GM11168 (cell line): ENCODE measurements at regions not wholly inside any gene's neighbourhood (a gene's known extent, or its start where the extent isn't known, plus 50 kb on each side); places are given as distances from the start of the nearest gene placed in this dataset.

ENCODE experiments used
- in situ Hi-C: fragments of 300-500 bp; cut with MboI; formaldehyde crosslinking; loops from one replicate; pipeline ENCODE4 v1.12.0; 2022; ENCODE audit warnings: low sequenced_read_pairs; ENCODE audit not compliant: unreplicated experiment

- in situ Hi-C loops: no loop called here
Observed at GRCh38 chr6:26246553-26246952, 118.4 kb upstream of the BTN3A2 start.

DNA sequence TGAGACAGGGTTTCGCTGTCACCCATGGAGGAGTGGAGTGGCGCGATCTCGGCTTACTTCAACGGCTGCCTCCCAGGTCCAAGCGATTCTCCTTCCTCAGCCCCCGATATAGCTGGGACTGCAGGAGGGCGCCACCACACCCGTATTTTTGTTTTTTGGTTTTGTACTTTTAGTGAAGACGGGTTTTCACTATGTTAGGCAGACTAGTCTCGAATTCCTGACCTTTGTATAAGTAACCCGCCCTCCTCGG, 115.4 kb upstream of the BTN3A2 start:
- in situ Hi-C loops: no loop called here

DNA sequence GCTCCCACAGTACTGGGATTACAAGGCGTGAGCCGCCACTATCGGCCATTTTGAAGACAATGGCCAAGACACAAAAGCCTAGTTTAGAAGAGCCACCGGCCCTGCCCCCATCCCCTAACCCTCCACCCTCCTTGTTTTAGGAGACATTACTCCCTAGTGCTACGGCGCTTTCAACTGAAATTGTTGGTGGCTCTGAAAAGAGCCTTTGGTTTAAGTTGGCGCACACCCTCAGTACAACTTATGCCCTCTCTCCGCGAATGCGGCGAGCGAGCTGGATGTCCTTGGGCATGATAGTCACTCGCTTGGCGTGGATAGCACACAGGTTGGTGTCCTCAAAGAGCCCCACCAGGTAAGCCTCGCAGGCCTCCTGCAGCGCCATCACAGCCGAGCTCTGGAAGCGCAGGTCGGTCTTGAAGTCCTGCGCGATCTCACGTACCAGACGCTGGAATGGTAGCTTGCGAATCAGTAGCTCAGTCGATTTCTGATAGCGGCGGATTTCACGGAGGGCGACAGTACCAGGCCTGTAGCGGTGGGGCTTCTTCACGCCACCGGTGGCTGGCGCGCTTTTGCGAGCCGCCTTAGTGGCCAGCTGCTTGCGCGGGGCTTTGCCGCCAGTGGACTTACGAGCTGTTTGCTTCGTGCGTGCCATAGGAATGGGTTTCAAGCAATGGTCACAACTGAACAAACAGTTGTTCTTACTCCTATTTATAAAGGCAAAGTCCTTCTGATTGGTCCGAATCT, 114.9 kb upstream of the BTN3A2 start:
- in situ Hi-C loops: no loop called here

DNA sequence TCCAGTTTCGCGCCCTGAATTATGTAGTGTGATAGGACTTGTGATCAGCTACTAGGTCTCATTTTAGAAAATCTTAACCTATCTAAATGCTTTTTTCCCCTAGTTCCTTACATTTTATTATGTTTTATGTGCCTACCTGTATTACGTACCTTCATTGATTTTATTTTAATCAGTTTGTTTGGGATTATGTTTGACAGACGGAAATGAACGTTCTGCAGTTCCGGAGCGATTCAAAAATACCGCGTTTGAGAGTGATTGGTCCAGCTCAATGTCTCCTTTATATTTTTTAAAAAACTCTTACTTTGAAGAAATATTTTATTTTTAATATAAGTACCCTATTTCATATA, 114.3 kb upstream of the BTN3A2 start:
- in situ Hi-C loops: no loop called here

DNA sequence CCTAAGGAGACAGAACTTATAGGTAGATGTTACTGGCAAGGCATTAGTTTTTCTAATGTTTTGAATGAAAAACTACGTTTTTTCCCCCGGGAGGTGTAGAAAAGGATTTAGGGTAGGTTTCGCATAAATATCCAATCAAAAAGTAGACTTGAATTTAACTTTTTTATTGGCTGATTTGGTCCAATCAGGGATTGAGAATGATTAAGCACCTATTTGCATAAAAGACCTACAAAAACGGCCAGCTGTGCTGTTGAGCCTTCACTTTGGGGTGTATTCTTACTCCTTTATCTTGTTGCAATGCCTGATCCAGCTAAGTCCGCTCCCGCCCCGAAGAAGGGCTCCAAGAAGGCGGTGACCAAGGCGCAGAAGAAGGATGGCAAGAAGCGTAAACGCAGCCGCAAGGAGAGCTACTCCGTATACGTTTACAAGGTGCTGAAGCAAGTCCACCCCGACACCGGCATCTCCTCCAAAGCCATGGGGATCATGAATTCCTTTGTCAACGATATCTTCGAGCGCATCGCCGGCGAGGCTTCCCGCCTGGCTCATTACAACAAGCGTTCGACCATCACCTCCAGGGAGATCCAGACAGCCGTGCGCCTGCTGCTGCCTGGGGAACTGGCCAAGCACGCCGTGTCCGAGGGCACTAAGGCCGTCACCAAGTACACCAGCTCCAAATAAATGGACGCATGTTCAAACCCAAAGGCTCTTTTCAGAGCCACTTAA, 113.5 kb upstream of the BTN3A2 start:
- in situ Hi-C loops: no loop called here

- in situ Hi-C loops: no loop called here
Observed at GRCh38 chr6:26252077-26252472, 112.9 kb upstream of the BTN3A2 start.

DNA sequence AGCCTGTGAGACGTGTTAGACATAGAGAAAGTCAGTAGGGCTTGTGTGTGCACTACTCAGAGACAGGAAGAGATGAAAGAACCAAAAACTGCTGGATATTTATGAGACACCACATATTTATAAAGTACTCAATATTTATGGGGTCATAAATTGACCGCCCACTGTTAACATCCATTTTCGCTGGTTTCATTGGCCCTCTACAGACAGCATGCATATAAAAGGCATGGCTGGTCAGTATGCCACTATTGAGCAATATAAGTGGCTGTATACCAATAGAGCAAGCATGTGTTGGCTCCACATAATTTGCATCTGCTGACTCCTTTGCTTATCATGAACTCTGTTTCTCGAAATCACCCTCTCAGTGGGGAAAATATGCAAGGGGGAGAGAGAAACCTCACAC, 110.3 kb upstream of the BTN3A2 start:
- in situ Hi-C loops: no loop called here

GRCh38 chr6:26257272-26257671, 107.7 kb upstream of the BTN3A2 start:
- in situ Hi-C loops: no loop called here

GRCh38 chr6:26258212-26258977, 106.6 kb upstream of the BTN3A2 start:
- in situ Hi-C loops: no loop called here

GRCh38 chr6:26260110-26260637, 104.8 kb upstream of the BTN3A2 start:
- in situ Hi-C loops: no loop called here

DNA sequence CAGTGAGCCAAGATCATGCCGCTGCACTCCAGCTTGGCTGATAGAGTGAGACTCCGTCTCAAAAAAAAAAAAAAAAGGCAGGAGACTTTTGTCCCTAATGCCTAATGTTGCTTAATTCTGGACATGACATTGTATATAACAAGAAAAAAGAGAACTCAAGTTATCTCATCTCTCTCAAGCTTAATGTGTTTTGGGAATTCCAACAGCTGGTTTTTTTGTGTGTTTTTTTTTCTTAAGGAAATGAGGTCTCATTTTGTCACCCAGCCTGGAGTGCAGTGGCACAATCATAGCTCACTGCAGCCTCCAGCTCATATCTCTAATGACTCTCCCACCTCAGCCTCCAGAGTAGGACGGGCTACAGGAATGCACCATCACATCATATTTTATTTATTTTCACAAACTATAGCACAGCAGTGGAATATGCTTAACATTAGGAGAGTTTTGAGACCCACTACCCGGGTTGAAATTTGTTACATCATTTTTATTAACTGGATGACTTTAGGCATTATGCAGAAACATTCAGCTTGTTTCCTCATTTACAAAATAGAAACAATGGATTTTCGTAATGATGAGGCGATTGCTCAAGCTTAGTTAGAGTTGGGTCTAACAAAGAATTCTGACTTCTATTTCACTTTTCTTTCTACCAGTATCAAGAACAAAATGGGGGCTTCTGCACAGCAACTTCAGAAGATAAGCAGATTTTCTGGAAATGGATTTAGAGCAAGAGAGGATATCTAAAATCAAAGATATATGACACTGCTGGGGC, 104.1 kb upstream of the BTN3A2 start:
- in situ Hi-C loops: no loop called here

GRCh38 chr6:26264547-26264946, 100.5 kb upstream of the BTN3A2 start:
- in situ Hi-C loops: no loop called here

- in situ Hi-C loops: no loop called here
Observed at GRCh38 chr6:26267083-26267589, 97.9 kb upstream of the BTN3A2 start.

- in situ Hi-C loops: no loop called here
Observed at GRCh38 chr6:26268659-26269402, 96.2 kb upstream of the BTN3A2 start.

- in situ Hi-C loops: no loop called here
Observed at GRCh38 chr6:26269531-26270485, 95.2 kb upstream of the BTN3A2 start.

DNA sequence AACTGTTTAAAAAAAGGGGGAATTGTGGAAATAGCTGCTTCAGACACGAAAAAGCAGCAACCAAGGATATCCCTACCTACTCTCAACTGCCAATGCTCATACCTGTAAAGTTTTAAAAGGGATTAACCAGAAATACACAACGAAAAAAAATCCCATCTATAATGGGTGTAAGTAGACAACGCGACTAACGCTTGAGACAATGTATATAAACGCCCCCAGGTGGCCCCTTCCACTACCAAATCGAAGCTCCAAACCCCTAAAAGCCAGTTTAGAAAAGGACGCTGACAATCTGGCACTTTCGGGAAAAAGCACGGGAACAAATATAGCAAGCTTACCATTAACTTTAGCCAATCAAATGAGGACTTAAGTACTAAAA, 94.5 kb upstream of the BTN3A2 start:
- in situ Hi-C loops: no loop called here

GRCh38 chr6:26270903-26271667, 93.9 kb upstream of the BTN3A2 start:
- in situ Hi-C loops: no loop called here

DNA sequence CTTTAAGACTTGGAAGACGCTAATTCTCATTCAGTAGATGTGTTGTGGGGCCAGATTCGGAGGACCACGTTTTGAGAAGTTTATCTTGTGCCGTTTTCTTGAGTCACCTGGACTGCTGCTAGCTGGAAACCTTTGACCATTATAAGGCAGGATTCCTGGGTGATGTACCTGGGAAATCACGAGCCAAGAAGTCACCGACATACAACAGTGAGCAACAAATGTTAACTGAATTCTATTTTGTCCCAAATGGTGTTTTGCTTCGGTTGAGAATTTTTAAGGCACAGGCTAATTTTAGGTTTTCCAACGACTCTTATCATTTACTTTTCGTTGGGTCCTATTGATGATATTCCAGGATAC, 93.4 kb upstream of the BTN3A2 start:
- in situ Hi-C loops: no loop called here
